IMR-90 (cell line): ENCODE measurements at regions not wholly inside any gene's neighbourhood (a gene's known extent, or its start where the extent isn't known, plus 50 kb on each side); places are given as distances from the start of the nearest gene placed in this dataset.

Source experiments
- ATAC-seq: fragments of 200-7000 bp; cut with Tn5 transposase; 2 replicates; pipeline ENCODE4 v1.9.1; 2020; ENCODE audit warnings: low read depth, mild to moderate bottlenecking, moderate library complexity
- BruUV-seq: library from RNA; stranded (reverse); fragments of 400-500 nt; replicated peaks from 2 replicates; lab custom pipeline; 2021; lab: Mats Ljungman, UMichigan
- CTCF ChIA-PET: fragments of 300-600 bp; formaldehyde crosslinking; extraction: SDS; loops from one replicate; lab custom pipeline; 2021; ENCODE audit warnings: antibody characterized with exemption; lab: Yijun Ruan, JAX
- POLR2A ChIA-PET: fragments of 300-600 bp; sonication (Branson Sonifier 250); formaldehyde crosslinking; loops from one replicate; lab custom pipeline; 2022; ENCODE audit warnings: antibody characterized with exemption; ENCODE audit not compliant: unreplicated experiment; lab: Charles Lee
- DNase-seq: peaks from one replicate; pipeline ENCODE4 v3.0.0; 2013
- H2AFZ ChIP-seq: replicated peaks from 2 replicates; pipeline ENCODE3; 2013; ENCODE audit warnings: low read length, mild to moderate bottlenecking; ENCODE audit not compliant: poor library complexity
- H2AK5ac ChIP-seq: 2 replicates; pipeline ENCODE4 v1.6.1; 2013; ENCODE audit warnings: low read depth, low read length, inconsistent platforms
- H2AK9ac ChIP-seq: replicated peaks from 2 replicates; pipeline ENCODE3; 2013; ENCODE audit warnings: mild to moderate bottlenecking, low read depth, low read length, moderate library complexity; ENCODE audit not compliant: poor library complexity
- H2BK120ac ChIP-seq: 2 replicates; pipeline ENCODE4 v1.6.1; 2013; ENCODE audit warnings: low read depth, low read length, inconsistent platforms
- H2BK15ac ChIP-seq: 3 replicates; pipeline ENCODE4 v1.6.1; 2013; ENCODE audit warnings: low read depth, low read length, inconsistent platforms
- H2BK20ac ChIP-seq: 2 replicates; pipeline ENCODE4 v1.6.1; 2013; ENCODE audit warnings: low read depth, mild to moderate bottlenecking, inconsistent platforms, low read length, moderate library complexity
- H2BK5ac ChIP-seq: 2 replicates; pipeline ENCODE4 v1.6.1; 2013; ENCODE audit warnings: mild to moderate bottlenecking, low read depth, low read length, inconsistent platforms; ENCODE audit not compliant: poor library complexity, severe bottlenecking
- H3K14ac ChIP-seq: replicated peaks from 2 replicates; pipeline ENCODE4 v1.6.1; 2013; ENCODE audit warnings: low read depth, low read length, inconsistent platforms
- H3K18ac ChIP-seq: 2 replicates; pipeline ENCODE4 v1.6.1; 2013; ENCODE audit warnings: low read depth, low read length, control low read depth
- H3K23ac ChIP-seq: 2 replicates; pipeline ENCODE4 v1.6.1; 2013; ENCODE audit warnings: low read depth, low read length, inconsistent platforms
- H3K27ac ChIP-seq: 2 replicates; pipeline ENCODE4 v1.5.1; 2013; ENCODE audit warnings: mild to moderate bottlenecking, control low read depth, low read length; ENCODE audit not compliant: insufficient read depth
- H3K27me3 ChIP-seq: 2 replicates; pipeline ENCODE4 v1.6.1; 2013; ENCODE audit warnings: low read length; ENCODE audit not compliant: control insufficient read depth, insufficient read depth
- H3K36me3 ChIP-seq: 2 replicates; pipeline ENCODE4 v1.6.1; 2013; ENCODE audit warnings: low read length, mixed read lengths; ENCODE audit not compliant: control insufficient read depth, insufficient read depth
- H3K4ac ChIP-seq: 2 replicates; pipeline ENCODE4 v1.6.1; 2013; ENCODE audit warnings: low read depth, low read length, inconsistent platforms
- H3K4me1 ChIP-seq: 2 replicates; pipeline ENCODE4 v1.6.1; 2013; ENCODE audit warnings: low read length, mixed read lengths; ENCODE audit not compliant: control insufficient read depth, insufficient read depth
- H3K4me2 ChIP-seq: 2 replicates; pipeline ENCODE4 v1.6.1; 2013; ENCODE audit warnings: low read depth, mild to moderate bottlenecking, control low read depth, low read length, moderate library complexity
- H3K4me3 ChIP-seq: 2 replicates; pipeline ENCODE4 v1.5.1; 2013; ENCODE audit warnings: low read depth, mild to moderate bottlenecking, control low read depth, low read length, moderate library complexity; ENCODE audit not compliant: insufficient read depth
- H3K56ac ChIP-seq: 2 replicates; pipeline ENCODE4 v1.6.1; 2013; ENCODE audit warnings: low read length, inconsistent platforms; ENCODE audit not compliant: insufficient read depth; ENCODE audit errors: extremely low read depth
- H3K79me1 ChIP-seq, 2 experiments: 2 replicates each; pipeline ENCODE4 v1.6.1; 2013; ENCODE audit warnings: low read length in 2 of 2, inconsistent platforms in 1 of 2, low read depth in 1 of 2
- H3K9ac ChIP-seq: 2 replicates; pipeline ENCODE4 v1.6.1; 2013; ENCODE audit warnings: low read depth, low read length, control low read depth
- H3K9me1 ChIP-seq: 2 replicates; pipeline ENCODE4 v1.6.1; 2013; ENCODE audit warnings: low read length, inconsistent platforms; ENCODE audit not compliant: insufficient read depth
- H3K9me3 ChIP-seq: 2 replicates; pipeline ENCODE4 v1.6.1; 2013; ENCODE audit warnings: low read length; ENCODE audit not compliant: control insufficient read depth, insufficient read depth
- H4K20me1 ChIP-seq: 2 replicates; pipeline ENCODE4 v1.6.1; 2013; ENCODE audit warnings: low read length, inconsistent platforms; ENCODE audit not compliant: insufficient read depth
- H4K5ac ChIP-seq: 2 replicates; pipeline ENCODE4 v1.6.1; 2013; ENCODE audit warnings: mild to moderate bottlenecking, low read depth, low read length, control low read depth
- H4K8ac ChIP-seq, 2 experiments: 2 replicates each; pipeline ENCODE4 v1.6.1; 2013; ENCODE audit warnings: low read depth in 2 of 2, low read length in 2 of 2, control low read depth in 1 of 2, inconsistent platforms in 1 of 2
- H4K91ac ChIP-seq: 2 replicates; pipeline ENCODE4 v1.6.1; 2013; ENCODE audit warnings: low read depth, low read length, inconsistent platforms; ENCODE audit not compliant: insufficient read depth
- FOS ChIP-seq: fragments of 150-350 bp; IDR thresholded peaks from 2 replicates; pipeline ENCODE4 v1.6.1; 2016; ENCODE audit warnings: low read depth, low read length
- POLR2A ChIP-seq: IDR thresholded peaks from 2 replicates; pipeline ENCODE4 v1.6.1; 2012; ENCODE audit warnings: mild to moderate bottlenecking, low read depth, low read length
- WGBS, 2 experiments: methylation state at CpG; one replicate each; pipeline versions ENCODE4 v1.1.5 to v1.1.7; 2013; ENCODE audit warnings: missing lambda C conversion rate in 2 of 2; ENCODE audit not compliant: insufficient read length in 1 of 2; ENCODE audit errors: extremely low coverage in 2 of 2; 5-methylcytosine and 5-hydroxymethylcytosine counted together
- dilution Hi-C: fragments of 300-500 bp; cut with HindIII; formaldehyde crosslinking; loops from one replicate; pipeline ENCODE4 v1.14.3; 2018; ENCODE audit warnings: low sequenced_read_pairs; ENCODE audit not compliant: unreplicated experiment
- in situ Hi-C: fragments of 300-500 bp; cut with MboI; formaldehyde crosslinking; loops from 3 replicates; pipeline ENCODE4 v1.14.3; 2019; ENCODE audit warnings: low sequenced_read_pairs, inconsistent platforms, mixed read lengths
- intact Hi-C: fragments of 100-400 bp; cut with micrococcal nuclease; formaldehyde crosslinking; loops from 2 replicates; pipeline ENCODE4 v1.10.0; 2022

DNA sequence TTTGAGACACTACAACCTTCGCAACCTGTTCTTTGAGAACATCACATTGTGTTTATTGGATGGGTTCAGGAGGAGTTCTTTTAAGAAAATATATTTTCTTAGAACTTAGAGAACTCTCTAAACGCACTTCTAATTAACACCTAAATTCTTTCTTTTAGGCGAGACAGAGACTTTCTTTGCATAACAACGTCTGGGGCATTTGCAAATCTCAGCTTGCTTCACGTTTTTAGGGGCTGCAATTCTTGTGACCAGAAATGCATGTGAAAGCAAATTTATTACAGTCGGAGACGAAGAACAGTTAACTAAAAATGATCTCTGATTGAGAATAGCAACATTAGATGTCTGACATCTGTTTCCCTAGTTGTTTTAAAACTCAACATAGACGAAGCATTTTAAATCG, 568.3 kb upstream of the ZNF717 start:
- Histone ChIP-seq H3K18ac (no peak overlapping the region), H3K79me1 (no peaks in the 10 kb centered on the region), H4K5ac (no peak overlapping the region), H3K56ac (no peak overlapping the region), H2AFZ (no peak overlapping the region), H3K9me1 (no peaks in the 10 kb centered on the region), H3K27me3 (no peaks in the 10 kb centered on the region), H2BK15ac (no peak overlapping the region), H2BK120ac (no peak overlapping the region), H3K23ac (no peak overlapping the region), H2AK5ac (no peak overlapping the region), H3K14ac (no peak overlapping the region), H3K9ac (no peak overlapping the region), H3K9me3 (no peaks in the 10 kb centered on the region), H2BK20ac (no peak overlapping the region), H2AK9ac (no peak overlapping the region), H4K20me1 (no peaks in the 10 kb centered on the region), H3K27ac (no peak overlapping the region), H3K4me1 (no peaks in the 10 kb centered on the region), H3K4me3 (no peak overlapping the region), H3K4ac (no peak overlapping the region), H2BK5ac (no peak overlapping the region), H4K8ac (no peak overlapping the region), H3K4me2 (no peak overlapping the region), H3K36me3 (no peaks in the 10 kb centered on the region), H4K91ac (no peak overlapping the region)
- POLR2A ChIA-PET, result no interaction called here
- CTCF ChIA-PET, result interaction anchor here (0.8 kb wide), 1 partner anchor 130 kb away, joined by 3 read pairs; no protein-coding TSS in a partner anchor
- intact Hi-C loops, result no loop called here
- 20% methylated on average over 1 of the region's 9 CpGs; no CpG with 5 or more reads in 1 of the 2 experiments for WGBS, 2 experiments
- dilution Hi-C loops, result no loop called here
- TF ChIP-seq POLR2A (no peak), FOS (no peak)
- in situ Hi-C loops, result no loop called here
- ATAC-seq (no peak), DNase-seq (no peak)
- no TSS peak for BruUV-seq
